NCI-H1105 (cell line): ENCODE measurements at regions not wholly inside any gene's neighbourhood (a gene's known extent, or its start where the extent isn't known, plus 50 kb on each side); places are given as distances from the start of the nearest gene placed in this dataset.

ENCODE experiments used
- DNase-seq: peaks from one replicate; lab custom pipeline; 2025; lab: John Stamatoyannopoulos, UW

- DNase-seq, result no peak
Measured at GRCh38 chr2:128632501-128632800, 313.8 kb upstream of the HS6ST1 start.

DNA sequence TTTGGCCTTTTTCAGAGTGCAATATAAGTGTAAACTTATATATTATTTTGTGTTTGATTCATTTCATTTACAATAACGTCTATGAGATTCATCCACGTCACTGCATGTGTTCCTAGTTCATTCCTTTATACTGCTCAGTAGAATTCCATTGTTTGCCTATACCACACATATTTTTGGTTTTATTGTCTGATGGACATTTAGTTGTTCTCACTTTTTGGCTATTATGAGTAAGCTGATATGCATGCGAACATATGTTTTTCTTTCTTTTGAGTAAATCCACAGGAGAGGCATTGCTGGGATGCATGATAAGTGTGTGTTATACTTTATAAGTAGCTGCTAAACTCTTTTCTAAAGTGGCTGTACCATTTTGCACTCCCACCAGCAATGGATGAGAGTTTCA lies 314.8 kb upstream of the HS6ST1 start:
- no peak for DNase-seq

DNA sequence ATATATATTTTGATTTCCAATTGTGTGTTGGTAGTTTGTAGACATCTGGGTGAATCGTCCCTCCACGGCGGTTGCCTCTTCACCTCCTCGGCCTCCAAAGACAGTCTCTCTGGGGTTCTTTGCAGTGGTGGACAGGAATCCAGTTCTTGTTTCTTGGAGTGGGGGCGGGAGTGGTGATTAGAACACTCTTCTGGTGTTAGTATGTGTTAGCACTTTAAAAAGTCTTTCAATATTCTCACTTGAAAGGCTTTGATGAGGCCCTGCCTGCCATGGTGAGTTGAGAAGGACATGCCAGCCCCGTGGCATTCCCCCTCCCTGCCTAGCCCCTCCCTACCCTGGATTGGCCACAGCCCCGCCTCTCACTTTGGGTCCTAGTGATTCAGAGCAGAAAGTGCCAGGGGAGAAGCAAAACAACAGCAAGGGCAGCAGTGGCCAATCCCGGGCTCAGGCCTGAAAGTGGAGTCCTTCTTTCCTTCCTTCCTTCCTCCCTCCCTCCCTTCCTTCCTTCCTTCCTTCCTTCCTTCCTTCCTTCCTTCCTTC lies 316.8 kb upstream of the HS6ST1 start:
- DNase-seq, result no peak

- no peak for DNase-seq
Measured at GRCh38 chr2:128636802-128637147, 318.1 kb upstream of the HS6ST1 start.

DNA sequence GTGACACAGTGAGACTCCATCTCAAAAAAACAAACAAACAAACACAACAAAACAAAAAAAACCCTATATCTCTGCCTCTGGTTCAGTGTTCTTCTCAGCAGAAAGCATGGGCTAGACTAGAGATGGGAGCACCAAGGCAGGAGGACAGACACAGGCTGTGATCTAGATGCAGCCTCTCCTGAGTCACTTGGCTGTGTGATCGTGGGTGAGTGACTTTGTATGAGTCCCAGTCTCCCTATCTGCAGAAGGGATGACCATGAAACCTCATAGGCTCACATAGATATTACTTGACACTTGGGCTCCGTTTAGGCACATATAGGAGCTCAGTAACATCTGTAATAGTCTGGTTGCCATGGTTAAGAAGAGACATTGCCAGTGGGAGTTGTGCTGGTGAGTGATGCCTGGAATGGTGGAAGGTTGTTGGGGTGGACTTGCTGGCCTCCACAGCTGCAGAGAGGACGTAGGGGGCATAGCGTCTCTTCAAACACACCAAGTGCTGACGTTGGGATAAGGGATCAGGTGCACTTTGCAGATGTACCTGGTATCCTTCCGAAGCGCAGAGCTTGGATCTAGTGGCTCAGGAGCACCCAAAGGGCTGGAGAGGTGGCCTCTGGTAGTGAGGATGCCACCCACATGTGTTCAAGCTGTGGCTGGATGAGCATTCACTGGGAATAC lies 318.9 kb upstream of the HS6ST1 start:
- no peak for DNase-seq

DNA sequence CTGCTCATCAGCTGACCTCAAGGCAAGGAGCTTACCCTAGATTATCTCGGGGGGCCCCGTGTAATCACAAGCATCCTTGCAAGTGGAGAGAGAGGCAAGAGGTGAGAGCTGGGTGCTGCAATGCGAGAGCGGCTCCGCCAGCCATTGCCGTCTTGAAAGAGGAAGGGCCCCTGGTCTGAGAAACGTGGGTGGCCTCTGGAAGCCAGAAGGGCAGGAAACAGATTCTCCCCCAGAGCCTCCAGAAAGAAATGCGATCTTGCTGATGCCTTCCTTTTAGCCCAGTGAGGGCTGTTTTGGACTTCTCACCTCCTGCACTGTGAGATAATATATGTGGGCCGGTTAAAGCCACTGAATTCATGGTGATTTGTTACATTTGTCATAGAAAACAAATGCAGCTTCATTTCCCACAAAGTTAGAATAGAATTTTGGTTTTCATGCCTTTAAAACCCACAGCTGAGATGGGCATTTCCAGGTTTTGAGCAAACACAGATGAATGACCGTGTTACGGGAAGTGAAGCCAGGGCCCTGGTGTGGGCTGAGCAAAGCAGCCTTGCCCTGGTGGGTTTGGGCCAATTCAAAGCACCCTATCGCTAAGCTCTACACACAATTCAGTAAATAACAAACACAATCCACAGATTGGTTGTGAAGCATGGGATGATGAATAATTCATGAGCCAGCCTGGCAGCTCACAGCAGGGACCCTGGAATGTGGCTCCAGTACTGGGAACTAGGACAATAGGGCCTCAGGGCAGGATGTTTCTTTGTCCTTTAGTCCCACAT lies 319.9 kb upstream of the HS6ST1 start:
- DNase-seq, result no peak

DNA sequence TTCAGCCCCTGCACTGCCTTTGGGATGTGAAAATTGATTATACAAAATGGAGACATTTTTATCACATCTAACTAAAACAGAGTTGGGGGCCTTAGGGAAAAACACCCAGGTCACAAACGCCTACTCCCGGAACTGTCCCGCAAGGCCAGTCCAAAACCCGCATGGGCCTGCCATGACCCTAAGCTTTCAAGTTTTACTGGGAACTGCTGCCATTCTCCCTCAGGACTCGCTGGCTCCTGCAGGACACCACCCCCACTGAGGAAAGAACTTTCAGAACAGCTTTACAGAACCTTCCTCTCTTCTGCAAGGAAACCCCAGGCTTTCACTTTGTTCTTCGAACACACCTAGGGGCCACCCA lies 320.4 kb upstream of the HS6ST1 start:
- no peak for DNase-seq

GRCh38 chr2:128639693-128640092 lies 321.0 kb upstream of the HS6ST1 start:
- no peak for DNase-seq

DNA sequence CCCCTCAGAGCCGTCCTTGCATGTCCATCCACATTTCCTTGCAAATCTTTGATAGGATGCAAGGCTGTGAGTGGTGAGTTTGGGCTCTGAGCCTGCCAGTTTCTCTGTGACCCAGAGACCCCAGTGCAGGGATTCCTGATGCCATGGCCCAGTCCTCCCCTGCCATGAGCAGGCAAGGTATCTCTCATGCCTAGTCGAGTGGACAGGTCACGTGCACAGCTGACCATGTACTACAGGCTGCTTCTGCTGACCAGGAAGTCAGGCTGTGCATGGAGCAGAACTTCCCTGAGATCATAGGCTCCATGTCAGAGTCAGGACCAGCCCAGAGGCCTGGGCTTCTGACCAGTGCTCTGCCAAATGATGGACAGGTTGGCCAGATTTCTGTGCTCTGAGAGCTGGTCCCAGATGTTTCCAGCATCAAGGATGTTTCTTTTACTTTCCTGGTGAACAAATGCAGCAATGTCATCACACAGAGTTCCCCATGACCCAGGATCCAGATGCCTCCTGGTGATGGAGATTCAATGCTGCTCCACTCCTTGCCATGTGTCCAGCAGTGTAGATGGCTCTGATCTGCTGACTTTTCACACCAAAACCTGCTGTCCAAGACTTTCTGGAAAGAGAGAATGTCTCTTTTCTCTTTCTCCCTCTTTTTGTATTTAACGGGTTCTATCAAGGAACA lies 321.6 kb upstream of the HS6ST1 start:
- DNase-seq, result no peak

GRCh38 chr2:128640845-128641360 lies 322.2 kb upstream of the HS6ST1 start:
- DNase-seq, result no peak

DNA sequence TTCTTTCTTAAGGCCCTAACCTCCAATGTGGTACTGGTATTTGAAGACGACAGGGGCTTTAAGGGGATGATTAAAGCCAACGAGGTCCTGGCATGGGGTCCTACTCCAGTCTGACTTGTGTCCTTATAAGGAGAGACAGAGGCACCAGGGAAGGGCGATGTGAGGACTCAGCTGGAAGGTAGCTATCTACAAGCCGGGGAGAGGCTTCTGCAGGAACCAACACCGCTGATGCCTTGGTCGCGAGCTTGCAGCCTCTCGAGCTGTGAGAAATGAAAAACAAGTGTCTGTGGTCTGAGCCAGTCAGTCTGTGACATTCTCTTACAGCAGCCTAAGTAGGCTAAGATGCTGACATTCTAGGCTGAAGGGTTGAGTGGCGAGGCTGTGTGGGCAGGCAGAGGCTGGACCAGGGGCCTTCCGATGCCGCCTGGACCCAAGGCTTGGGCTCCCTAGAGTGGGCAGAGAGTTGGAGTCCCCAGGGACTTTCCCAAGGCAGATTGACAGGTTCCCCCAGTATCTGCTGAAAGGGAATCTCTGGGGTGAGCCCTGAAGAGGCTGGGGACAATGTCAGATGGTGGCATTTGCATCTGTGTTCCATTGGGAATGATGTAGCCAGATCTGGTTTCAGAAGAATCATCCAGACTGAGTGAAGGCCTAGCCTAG lies 322.9 kb upstream of the HS6ST1 start:
- DNase-seq, result no peak

- DNase-seq, result no peak
Measured at GRCh38 chr2:128642316-128642715, 323.6 kb upstream of the HS6ST1 start.

DNA sequence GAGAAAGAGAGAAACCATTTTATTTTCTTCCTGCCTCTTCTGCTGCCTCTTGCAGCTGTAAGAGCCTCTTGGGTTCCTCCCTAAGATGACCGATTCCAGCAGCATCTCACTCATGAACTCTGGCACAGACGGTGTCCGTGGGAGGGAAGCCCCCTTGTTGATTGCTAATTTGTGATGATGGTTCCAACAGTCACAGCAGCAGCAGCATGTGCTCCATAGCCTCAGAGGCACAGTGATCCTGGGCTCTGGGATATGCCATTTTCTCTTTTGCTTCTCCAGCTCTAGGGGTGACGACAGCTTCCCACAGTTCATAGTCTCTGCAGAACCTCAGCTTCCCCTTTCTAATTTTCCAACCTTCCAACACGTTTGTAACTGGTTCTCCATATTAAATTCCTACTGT lies 324.2 kb upstream of the HS6ST1 start:
- no peak for DNase-seq

GRCh38 chr2:128643221-128644065 lies 324.8 kb upstream of the HS6ST1 start:
- no peak for DNase-seq

GRCh38 chr2:128644156-128644555 lies 325.5 kb upstream of the HS6ST1 start:
- no peak for DNase-seq

GRCh38 chr2:128644718-128645256 lies 326.1 kb upstream of the HS6ST1 start:
- no peak for DNase-seq

GRCh38 chr2:128645631-128646030 lies 327.0 kb upstream of the HS6ST1 start:
- DNase-seq, result no peak

- DNase-seq, result no peak
Measured at GRCh38 chr2:128646091-128646490, 327.4 kb upstream of the HS6ST1 start.

- no peak for DNase-seq
Measured at GRCh38 chr2:128646691-128647090, 328.0 kb upstream of the HS6ST1 start.

GRCh38 chr2:128651000-128651399 lies 332.3 kb upstream of the HS6ST1 start:
- DNase-seq, result no peak

DNA sequence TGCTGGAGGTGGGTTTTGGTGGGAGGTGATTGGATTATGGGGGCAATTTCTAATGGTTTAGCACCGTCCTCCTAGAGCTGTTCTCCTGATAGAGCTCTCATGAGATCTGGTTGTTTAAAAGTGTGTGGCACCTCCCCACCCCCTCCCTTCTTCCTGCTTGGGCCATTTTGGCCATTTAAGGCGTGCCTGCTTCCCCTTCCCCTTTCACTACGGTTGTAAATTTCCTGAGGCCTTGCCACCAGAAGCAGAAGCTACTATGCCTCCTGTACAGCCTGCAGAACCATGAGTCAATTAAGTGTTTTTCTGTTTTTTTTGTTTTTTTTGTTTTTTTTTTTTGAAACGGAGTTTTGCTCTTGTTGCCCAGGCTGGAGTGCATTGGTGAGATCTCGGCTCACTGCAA lies 335.7 kb upstream of the HS6ST1 start:
- no peak for DNase-seq
